HCT116 (cell line): ENCODE measurements at regions not wholly inside any gene's neighbourhood (a gene's known extent, or its start where the extent isn't known, plus 50 kb on each side); places are given as distances from the start of the nearest gene placed in this dataset.

ENCODE experiments used
- ATAC-seq: fragments of 200-7000 bp; cut with Tn5 transposase; 2 replicates; pipeline ENCODE4 v1.9.1; 2020; ENCODE audit warnings: mild to moderate bottlenecking, moderate library complexity
- BruUV-seq: library from RNA; stranded (reverse); fragments of 400-500 nt; replicated peaks from 2 replicates; lab custom pipeline; 2021; lab: Mats Ljungman, UMichigan
- CTCF ChIA-PET: fragments of 300-600 bp; sonication (Branson Sonifier 250); formaldehyde crosslinking; loops from one replicate; lab custom pipeline; 2021; ENCODE audit warnings: antibody characterized with exemption; lab: Charles Lee
- POLR2A ChIA-PET: fragments of 300-600, 350-600 bp; sonication (Branson Sonifier 250); formaldehyde crosslinking; loops from one replicate; lab custom pipeline; 2021; ENCODE audit warnings: antibody characterized with exemption; lab: Charles Lee
- RAD21 ChIA-PET, 2 experiments: fragments of 300-600 bp; sonication (Branson Sonifier 250); formaldehyde crosslinking; loops; one replicate each; lab custom pipeline; 2023; ENCODE audit warnings: low total read pairs in 2 of 2; ENCODE audit not compliant: uncharacterized antibody in 2 of 2, unreplicated experiment in 2 of 2, low non-redundant PET in 1 of 2; lab: Charles Lee
- DNase-seq: peaks from one replicate; pipeline ENCODE4 v3.0.0-alpha.2; 2010; ENCODE audit warnings: low read depth, low spot score
- H2AFZ ChIP-seq: fragments of 200-600 bp; shearing (Covaris generic), sonication (generic); 2 replicates; pipeline ENCODE4 v1.6.1; 2017; ENCODE audit warnings: low read depth, mixed run types, mixed read lengths, antibody characterized with exemption, low read length; ENCODE audit not compliant: poor library complexity, severe bottlenecking
- H3K27ac ChIP-seq: 2 replicates; pipeline ENCODE4 v1.5.1; 2012; ENCODE audit warnings: low read depth, low read length
- H3K27me3 ChIP-seq: fragments of 200-600 bp; sonication (generic); 2 replicates; pipeline ENCODE4 v1.6.1; 2016; ENCODE audit warnings: mixed run types, low read length, mixed read lengths; ENCODE audit not compliant: insufficient read depth
- H3K36me3 ChIP-seq, 2 experiments: fragments of 200-500 bp in 1 of 2; fragments of 200-600 bp in 1 of 2; sonication (Bioruptor generic) in 1 of 2; sonication (generic) in 1 of 2; 2 replicates each; pipeline versions ENCODE4 v1.5.1 to v1.6.1; 2014 to 2016; ENCODE audit warnings: low read length in 2 of 2, inconsistent platforms in 1 of 2, mixed read lengths in 1 of 2, mixed run types in 1 of 2; ENCODE audit not compliant: insufficient read depth in 2 of 2, control insufficient read depth in 1 of 2
- H3K4me1 ChIP-seq, 2 experiments: fragments of 200-600 bp in 1 of 2; sonication (generic) in 1 of 2; 2 replicates each; pipeline versions ENCODE4 v1.5.1 to v1.6.1; 2012 to 2017; ENCODE audit warnings: low read length in 2 of 2, inconsistent platforms in 1 of 2, mild to moderate bottlenecking in 1 of 2, mixed read lengths in 1 of 2, mixed run types in 1 of 2, moderate library complexity in 1 of 2; ENCODE audit not compliant: insufficient read depth in 2 of 2, control insufficient read depth in 1 of 2
- H3K4me2 ChIP-seq: fragments of 200-600 bp; sonication (generic); 2 replicates; pipeline ENCODE4 v1.6.1; 2017; ENCODE audit warnings: mixed run types, low read length, mixed read lengths
- H3K4me3 ChIP-seq, 2 experiments: fragments of 200-600 bp in 1 of 2; sonication (generic) in 1 of 2; replicated peaks in 1 of 2; 2 replicates each; pipeline ENCODE4 v1.5.1; 2011 to 2016; ENCODE audit warnings: low read length in 2 of 2, control low read depth in 1 of 2, low read depth in 1 of 2, mild to moderate bottlenecking in 1 of 2, mixed read lengths in 1 of 2, mixed run types in 1 of 2
- H3K79me2 ChIP-seq: fragments of 200-600 bp; sonication (generic); 2 replicates; pipeline ENCODE4 v1.6.1; 2017; ENCODE audit warnings: mild to moderate bottlenecking, mixed run types, low read length, moderate library complexity, mixed read lengths; ENCODE audit not compliant: insufficient read depth
- H3K9ac ChIP-seq: fragments of 200-600 bp; sonication (generic); 2 replicates; pipeline ENCODE4 v1.6.1; 2016; ENCODE audit warnings: low read length, mixed read lengths
- H3K9me2 ChIP-seq: fragments of 200-600 bp; sonication (generic), shearing (Covaris generic); 2 replicates; pipeline ENCODE4 v1.6.1; 2017; ENCODE audit warnings: mixed run types, mild to moderate bottlenecking, moderate library complexity; ENCODE audit not compliant: insufficient read depth
- H3K9me3 ChIP-seq, 2 experiments: fragments of 200-500 bp in 1 of 2; fragments of 200-600 bp in 1 of 2; sonication (Bioruptor generic) in 1 of 2; sonication (generic) in 1 of 2; 2 replicates each; pipeline ENCODE4 v1.6.1; 2014 to 2017; ENCODE audit warnings: low read length in 2 of 2, mixed read lengths in 2 of 2, inconsistent platforms in 1 of 2, low read depth in 1 of 2, mild to moderate bottlenecking in 1 of 2, mixed run types in 1 of 2, moderate library complexity in 1 of 2; ENCODE audit not compliant: control insufficient read depth in 1 of 2, insufficient read depth in 1 of 2
- H4K20me1 ChIP-seq: fragments of 200-600 bp; sonication (generic), shearing (Covaris generic); 2 replicates; pipeline ENCODE4 v1.6.1; 2017; ENCODE audit warnings: mixed run types, mild to moderate bottlenecking, moderate library complexity; ENCODE audit not compliant: insufficient read depth
- EZH2phosphoT487 ChIP-seq: fragments of 200-600 bp; IDR thresholded peaks from 2 replicates; pipeline ENCODE4 v1.6.1; 2018; ENCODE audit warnings: antibody characterized with exemption, borderline replicate concordance
- POLR2AphosphoS5 ChIP-seq: IDR thresholded peaks from 2 replicates; pipeline ENCODE4 v1.6.1; 2011; ENCODE audit warnings: mild to moderate bottlenecking, low read depth, low read length, moderate library complexity
- RAD21 ChIP-seq: IDR thresholded peaks from 2 replicates; pipeline ENCODE4 v1.6.1; 2012; ENCODE audit warnings: low read depth, mild to moderate bottlenecking
- SP1 ChIP-seq: IDR thresholded peaks from 2 replicates; pipeline ENCODE4 v1.6.1; 2012; ENCODE audit warnings: low read depth
- SRF ChIP-seq: IDR thresholded peaks from 2 replicates; pipeline ENCODE4 v1.6.1; 2012; ENCODE audit warnings: low read depth
- TCF7L2 ChIP-seq: IDR thresholded peaks from 2 replicates; pipeline ENCODE4 v1.7.0; 2011; ENCODE audit warnings: borderline replicate concordance, inconsistent platforms; ENCODE audit not compliant: insufficient read depth, insufficient read length; ENCODE audit errors: extremely low read depth
- YY1 ChIP-seq: IDR thresholded peaks from 2 replicates; pipeline ENCODE4 v1.6.1; 2011; ENCODE audit warnings: low read length, low read depth, moderate library complexity, mild to moderate bottlenecking; ENCODE audit not compliant: insufficient replicate concordance; ENCODE audit errors: extremely low read depth
- ZNF274 ChIP-seq: fragments of 200-500 bp; sonication (Bioruptor generic); IDR thresholded peaks from 2 replicates; pipeline ENCODE4 v1.6.1; 2014; ENCODE audit warnings: mild to moderate bottlenecking, low read depth, low read length, inconsistent platforms
- intact Hi-C: fragments of 100-400 bp; cut with micrococcal nuclease; formaldehyde crosslinking; loops from 2 replicates; pipeline ENCODE4 v1.10.0; 2022
- TF ChIP-seq, protein P1 (sequence below), 3 experiments: fragments of 200-600 bp in 1 of 3; sonication (generic) in 1 of 3; IDR thresholded peaks in 2 of 3; conservative IDR thresholded peaks in 1 of 3; 2 replicates each; pipeline ENCODE4 v1.5.1; 2012 to 2017; ENCODE audit warnings: low read depth in 2 of 3, low read length in 2 of 3, antibody characterized with exemption in 1 of 3, borderline replicate concordance in 1 of 3, control low read depth in 1 of 3, mild to moderate bottlenecking in 1 of 3, mixed read lengths in 1 of 3, mixed run types in 1 of 3, moderate library complexity in 1 of 3; ENCODE audit not compliant: insufficient read depth in 1 of 3

DNA sequence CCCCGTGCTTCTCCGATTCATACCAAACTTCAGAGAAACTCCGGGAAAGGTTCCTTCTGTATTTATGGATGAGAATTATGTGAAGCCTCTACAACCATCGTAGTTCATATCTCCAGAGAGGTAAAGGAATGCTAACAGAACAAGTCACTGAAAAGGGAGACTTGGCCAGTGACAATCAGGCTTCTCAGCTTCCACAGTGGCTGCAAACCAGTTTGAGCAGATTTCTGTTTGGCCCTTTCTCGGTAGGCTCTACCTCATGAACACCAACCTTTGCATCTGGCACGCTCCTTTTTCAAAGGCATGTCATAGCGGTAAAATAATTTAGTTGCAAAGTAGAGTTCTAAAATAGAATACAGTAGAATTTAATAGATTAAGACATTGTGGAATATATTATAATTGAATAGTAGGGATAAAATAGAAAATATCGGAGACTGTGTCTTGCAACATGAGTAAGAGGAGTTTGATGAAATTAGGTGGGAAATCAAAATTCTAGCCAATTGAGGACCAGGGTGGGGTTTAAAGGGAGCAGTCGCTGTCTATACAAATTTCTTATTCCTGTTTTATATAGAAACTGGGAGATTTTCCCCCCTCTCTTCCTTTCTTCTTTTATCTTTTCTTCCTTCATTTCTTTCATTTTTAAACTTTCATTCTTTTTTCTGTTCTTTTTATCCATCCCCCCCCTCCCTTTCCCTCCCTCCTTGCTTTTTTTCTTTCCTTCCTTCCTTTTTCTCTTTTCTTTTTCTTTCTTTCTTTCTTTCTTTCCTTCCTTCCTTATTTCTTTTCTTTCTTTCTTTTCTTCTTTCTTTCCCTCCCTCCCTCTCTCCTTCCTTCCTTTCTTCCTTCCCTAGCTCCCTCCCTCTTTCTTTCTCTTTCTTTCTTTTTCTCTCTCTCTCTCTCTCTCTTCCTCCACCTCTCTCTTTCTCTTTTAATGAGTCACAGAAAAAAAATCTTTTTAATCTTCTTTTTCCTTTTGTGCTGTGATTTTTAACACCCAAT lies 161.5 kb upstream of the KLF6 start:
- no peak overlapping the region for H3K4me3 ChIP-seq
- no peak overlapping the region for H3K27ac ChIP-seq

More for the DNA sequence above, 161.5 kb upstream of the KLF6 start:
- H2AFZ ChIP-seq, result peak overlapping the region; percentile 22
- H3K79me2 ChIP-seq, result no peaks in the 10 kb centered on the region
- no TSS peak for BruUV-seq
- no peaks in the 10 kb centered on the region for H3K9me2 ChIP-seq
- ChIA-PET CTCF (interaction anchor here (0.7 kb wide), 1 partner anchor 118 kb away, joined by 4 read pairs; no protein-coding TSS in a partner anchor), RAD21 (no interaction called here), POLR2A (no interaction called here)
- no peaks in the 10 kb centered on the region for H3K9me3 ChIP-seq
- no peak overlapping the region for H3K4me2 ChIP-seq
- H3K27me3 ChIP-seq, result no peaks in the 10 kb centered on the region
- no peak for TF ChIP-seq SP1
- TF ChIP-seq SRF, result no peak
- no peak for TF ChIP-seq POLR2AphosphoS5
- no peak for TF ChIP-seq ZNF274
- no peak for TF ChIP-seq TCF7L2
- no peak for TF ChIP-seq YY1
- no peak for TF ChIP-seq RAD21
- TF ChIP-seq, protein P1, sequence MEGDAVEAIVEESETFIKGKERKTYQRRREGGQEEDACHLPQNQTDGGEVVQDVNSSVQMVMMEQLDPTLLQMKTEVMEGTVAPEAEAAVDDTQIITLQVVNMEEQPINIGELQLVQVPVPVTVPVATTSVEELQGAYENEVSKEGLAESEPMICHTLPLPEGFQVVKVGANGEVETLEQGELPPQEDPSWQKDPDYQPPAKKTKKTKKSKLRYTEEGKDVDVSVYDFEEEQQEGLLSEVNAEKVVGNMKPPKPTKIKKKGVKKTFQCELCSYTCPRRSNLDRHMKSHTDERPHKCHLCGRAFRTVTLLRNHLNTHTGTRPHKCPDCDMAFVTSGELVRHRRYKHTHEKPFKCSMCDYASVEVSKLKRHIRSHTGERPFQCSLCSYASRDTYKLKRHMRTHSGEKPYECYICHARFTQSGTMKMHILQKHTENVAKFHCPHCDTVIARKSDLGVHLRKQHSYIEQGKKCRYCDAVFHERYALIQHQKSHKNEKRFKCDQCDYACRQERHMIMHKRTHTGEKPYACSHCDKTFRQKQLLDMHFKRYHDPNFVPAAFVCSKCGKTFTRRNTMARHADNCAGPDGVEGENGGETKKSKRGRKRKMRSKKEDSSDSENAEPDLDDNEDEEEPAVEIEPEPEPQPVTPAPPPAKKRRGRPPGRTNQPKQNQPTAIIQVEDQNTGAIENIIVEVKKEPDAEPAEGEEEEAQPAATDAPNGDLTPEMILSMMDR (IDR thresholded peaks at IDR 0.05 in 2 of 3, conservative IDR thresholded peaks at IDR 0.05 in 1 of 3; ENCODE audit: borderline replicate concordance in 1 of 3, insufficient read depth in 1 of 3, low read depth in 2 of 3, low read length in 2 of 3), result no peak
- TF ChIP-seq EZH2phosphoT487, result no peak
- no peak for ATAC-seq
- no peak for DNase-seq
- H3K4me1 ChIP-seq, result no peaks in the 10 kb centered on the region
- H3K9ac ChIP-seq, result no peak overlapping the region
- no peaks in the 10 kb centered on the region for H4K20me1 ChIP-seq
- no peaks in the 10 kb centered on the region for H3K36me3 ChIP-seq
- intact Hi-C loops, result no loop called here
